Hepatocyte (in vitro differentiated cells): ENCODE measurements at regions not wholly inside any gene's neighbourhood (a gene's known extent, or its start where the extent isn't known, plus 50 kb on each side); places are given as distances from the start of the nearest gene placed in this dataset.

Experiments used
- EZH2 ChIP-seq: fragments of 200-600 bp; sonication (generic); IDR thresholded peaks from 2 replicates; pipeline ENCODE4 v1.6.1; 2016; ENCODE audit warnings: antibody characterized with exemption, mild to moderate bottlenecking, borderline replicate concordance
- TF ChIP-seq, protein P1 (sequence below): fragments of 200-600 bp; sonication (generic); IDR thresholded peaks from 2 replicates; pipeline ENCODE4 v1.5.1; 2016; ENCODE audit warnings: antibody characterized with exemption, mild to moderate bottlenecking; ENCODE audit not compliant: poor library complexity

DNA sequence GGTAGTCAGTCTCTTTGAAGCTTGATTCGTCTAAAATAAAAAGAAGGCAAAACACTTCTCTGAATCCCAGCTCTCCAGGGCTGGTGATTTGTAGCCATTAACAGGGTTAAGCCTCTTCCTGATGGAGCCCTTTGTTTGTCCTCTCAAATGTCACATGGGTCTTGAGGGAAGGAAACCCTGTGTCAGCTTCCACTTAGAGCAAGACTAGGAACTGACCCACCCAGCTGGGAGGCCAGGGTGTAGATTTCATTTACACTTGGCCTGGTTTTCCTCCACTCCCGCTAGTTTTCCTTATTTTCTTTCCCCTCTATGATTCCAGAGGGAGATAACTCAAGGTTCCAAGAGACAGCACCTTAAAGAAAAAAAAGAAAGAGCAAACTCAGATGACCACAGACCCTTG, 230.5 kb upstream of the EGLN3 start:
- TF ChIP-seq, protein P1, sequence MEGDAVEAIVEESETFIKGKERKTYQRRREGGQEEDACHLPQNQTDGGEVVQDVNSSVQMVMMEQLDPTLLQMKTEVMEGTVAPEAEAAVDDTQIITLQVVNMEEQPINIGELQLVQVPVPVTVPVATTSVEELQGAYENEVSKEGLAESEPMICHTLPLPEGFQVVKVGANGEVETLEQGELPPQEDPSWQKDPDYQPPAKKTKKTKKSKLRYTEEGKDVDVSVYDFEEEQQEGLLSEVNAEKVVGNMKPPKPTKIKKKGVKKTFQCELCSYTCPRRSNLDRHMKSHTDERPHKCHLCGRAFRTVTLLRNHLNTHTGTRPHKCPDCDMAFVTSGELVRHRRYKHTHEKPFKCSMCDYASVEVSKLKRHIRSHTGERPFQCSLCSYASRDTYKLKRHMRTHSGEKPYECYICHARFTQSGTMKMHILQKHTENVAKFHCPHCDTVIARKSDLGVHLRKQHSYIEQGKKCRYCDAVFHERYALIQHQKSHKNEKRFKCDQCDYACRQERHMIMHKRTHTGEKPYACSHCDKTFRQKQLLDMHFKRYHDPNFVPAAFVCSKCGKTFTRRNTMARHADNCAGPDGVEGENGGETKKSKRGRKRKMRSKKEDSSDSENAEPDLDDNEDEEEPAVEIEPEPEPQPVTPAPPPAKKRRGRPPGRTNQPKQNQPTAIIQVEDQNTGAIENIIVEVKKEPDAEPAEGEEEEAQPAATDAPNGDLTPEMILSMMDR, result no peak
- no peak for TF ChIP-seq EZH2
